ENCODE measurements at regions not wholly inside any gene's neighbourhood (a gene's known extent, or its start where the extent isn't known, plus 50 kb on each side); places are given as distances from the start of the nearest gene placed in this dataset.

- Histone ChIP-seq H3K36me3 (ENCODE audit: control insufficient read depth in 1 of 2, insufficient read depth in 2 of 2, low read length in 2 of 2) (no peaks in the 10 kb centered on the region), H3K4me3 (replicated peaks in 1 of 2; ENCODE audit: low read depth in 1 of 2, low read length in 2 of 2) (no peak overlapping the region), H3K79me2 (ENCODE audit: insufficient read depth, low read length) (no peaks in the 10 kb centered on the region), H3K27me3 (ENCODE audit: insufficient read depth, low read length) (peaks cover 41% of the 10 kb centered on the region; the same call in 1 of the 2 replicates), H3K9me2 (ENCODE audit: insufficient read depth) (no peaks in the 10 kb centered on the region), H3K4me2 (ENCODE audit: low read length) (no peak overlapping the region), H4K20me1 (ENCODE audit: insufficient read depth) (no peaks in the 10 kb centered on the region), H3K9ac (ENCODE audit: low read length) (no peak overlapping the region), H2AFZ (ENCODE audit: low read depth, low read length, poor library complexity, severe bottlenecking) (no peak overlapping the region), H3K4me1 (ENCODE audit: control insufficient read depth in 1 of 2, insufficient read depth in 2 of 2, low read length in 2 of 2) (no peaks in the 10 kb centered on the region), H3K9me3 (ENCODE audit: control insufficient read depth in 1 of 2, insufficient read depth in 1 of 2, low read depth in 1 of 2, low read length in 2 of 2) (no peaks in the 10 kb centered on the region), H3K27ac (ENCODE audit: low read depth, low read length) (no peak overlapping the region)
- intact Hi-C loops (cut with micrococcal nuclease), result no loop called here
- TF ChIP-seq TCF7L2 (IDR thresholded peaks at IDR 0.05; ENCODE audit: borderline replicate concordance, extremely low read depth, insufficient read depth, insufficient read length) (no peak), FOSL1 (IDR thresholded peaks at IDR 0.05; ENCODE audit: low read depth) (no peak), RAD21 (IDR thresholded peaks at IDR 0.05; ENCODE audit: low read depth) (no peak), POLR2A (IDR thresholded peaks at IDR 0.05; ENCODE audit: borderline replicate concordance, extremely low read depth, insufficient read depth, insufficient read length) (no peak), CEBPB (IDR thresholded peaks at IDR 0.05; ENCODE audit: low read depth) (no peak), MAX (IDR thresholded peaks at IDR 0.05) (no peak), ZFX (IDR thresholded peaks at IDR 0.05) (no peak), EZH2 (IDR thresholded peaks at IDR 0.05) (no peak), YY1 (IDR thresholded peaks at IDR 0.05; ENCODE audit: extremely low read depth, insufficient replicate concordance, low read depth, low read length) (no peak), ATF3 (IDR thresholded peaks at IDR 0.05) (no peak), CTCF (IDR thresholded peaks at IDR 0.05 in 2 of 3, conservative IDR thresholded peaks at IDR 0.05 in 1 of 3; ENCODE audit: borderline replicate concordance in 1 of 3, insufficient read depth in 1 of 3, low read depth in 2 of 3, low read length in 2 of 3) (no peak), ZBTB33 (IDR thresholded peaks at IDR 0.05; ENCODE audit: extremely low read depth, insufficient replicate concordance, low read length) (no peak)
- no TSS peak for BruUV-seq (replicated peaks)
- DNase-seq (ENCODE audit: low read depth, low spot score) (no peak), ATAC-seq (no peak)
- RAD21 ChIA-PET (ENCODE audit: low non-redundant PET in 1 of 2, low total read pairs in 2 of 2, uncharacterized antibody in 2 of 2, unreplicated experiment in 2 of 2), result no interaction called here
- POLR2A ChIA-PET, result no interaction called here
- CTCF ChIA-PET, result no interaction called here
These were observed 172.4 kb downstream of the PHETA1 start for GRCh38 chr12:111196532-111196931.
